Fibroblast of skin of right quadriceps (primary cell): ENCODE measurements at regions not wholly inside any gene's neighbourhood (a gene's known extent, or its start where the extent isn't known, plus 50 kb on each side); places are given as distances from the start of the nearest gene placed in this dataset.
"Not testable (repeated sequence)": the region's sequence is repeated elsewhere in the genome, so short reads cannot be mapped to it uniquely, and the experiment has no call there.

ENCODE experiments used
- DNase-seq: peaks from one replicate; pipeline ENCODE4 v3.0.0-alpha.2; 2013

GRCh38 chr6:6483733-6484132, 104.8 kb upstream of the LY86 start:
- no peak for DNase-seq

- DNase-seq: no peak
Observed at GRCh38 chr6:6484681-6485080, 103.8 kb upstream of the LY86 start.

- DNase-seq: peak; percentile 30
Observed at GRCh38 chr6:6486595-6486994, 101.9 kb upstream of the LY86 start.

GRCh38 chr6:6491761-6492160, 96.8 kb upstream of the LY86 start:
- DNase-seq: no peak

GRCh38 chr6:6492675-6493074, 95.8 kb upstream of the LY86 start:
- DNase-seq: no peak

- DNase-seq: not testable (repeated sequence)
Observed at GRCh38 chr6:6494139-6494538, 94.4 kb upstream of the LY86 start.

GRCh38 chr6:6494677-6495076, 93.8 kb upstream of the LY86 start:
- peak; percentile 32 for DNase-seq

GRCh38 chr6:6495851-6496250, 92.7 kb upstream of the LY86 start:
- DNase-seq: peak; percentile 12

GRCh38 chr6:6497541-6497940, 91.0 kb upstream of the LY86 start:
- DNase-seq: no peak

- no peak for DNase-seq
Observed at GRCh38 chr6:6497976-6498375, 90.5 kb upstream of the LY86 start.

- DNase-seq: no peak
Observed at GRCh38 chr6:6503191-6503590, 85.3 kb upstream of the LY86 start.

- no peak for DNase-seq
Observed at GRCh38 chr6:6505111-6505510, 83.4 kb upstream of the LY86 start.

- no peak for DNase-seq
Observed at GRCh38 chr6:6508643-6509042, 79.9 kb upstream of the LY86 start.

GRCh38 chr6:6509284-6509683, 79.2 kb upstream of the LY86 start:
- DNase-seq: no peak

GRCh38 chr6:6512711-6513110, 75.8 kb upstream of the LY86 start:
- DNase-seq: no peak

GRCh38 chr6:6515691-6516607, 72.6 kb upstream of the LY86 start:
- DNase-seq: no peak

- DNase-seq: peak; percentile 8
Observed at GRCh38 chr6:6516666-6517458, 71.7 kb upstream of the LY86 start.

- no peak for DNase-seq
Observed at GRCh38 chr6:6518631-6519427, 69.7 kb upstream of the LY86 start.

- DNase-seq: no peak
Observed at GRCh38 chr6:6521961-6522482, 66.5 kb upstream of the LY86 start.

- no peak for DNase-seq
Observed at GRCh38 chr6:6522709-6523108, 65.8 kb upstream of the LY86 start.

- DNase-seq: no peak
Observed at GRCh38 chr6:6524951-6525350, 63.6 kb upstream of the LY86 start.

GRCh38 chr6:6525933-6526332, 62.6 kb upstream of the LY86 start:
- DNase-seq: no peak

- no peak for DNase-seq
Observed at GRCh38 chr6:6529275-6529674, 59.2 kb upstream of the LY86 start.
